Right renal cortex interstitium (tissue), 3 donors: ENCODE measurements at regions not wholly inside any gene's neighbourhood (a gene's known extent, or its start where the extent isn't known, plus 50 kb on each side); places are given as distances from the start of the nearest gene placed in this dataset.
"Not testable (repeated sequence)": the region's sequence is repeated elsewhere in the genome, so short reads cannot be mapped to it uniquely, and the experiment has no call there.

Source experiments
- DNase-seq, 3 donors: peaks; one replicate each; pipeline ENCODE4 v3.0.0-alpha.2; 2013; ENCODE audit warnings: low read depth in 3 of 3, low spot score in 2 of 3

- no peak for DNase-seq
Observed at GRCh38 chr13:60721063-60721462, 324.0 kb downstream of the TDRD3 start.

- no peak for DNase-seq
Observed at GRCh38 chr13:60720590-60720989, 323.6 kb downstream of the TDRD3 start.

- no peak for DNase-seq
Observed at GRCh38 chr13:60716313-60716712, 319.3 kb downstream of the TDRD3 start.

- no peak for DNase-seq
Observed at GRCh38 chr13:60707878-60708277, 310.9 kb downstream of the TDRD3 start.

- no peak for DNase-seq
Observed at GRCh38 chr13:60701895-60702294, 304.9 kb downstream of the TDRD3 start.

GRCh38 chr13:60700994-60701393 is 304.0 kb downstream of the TDRD3 start:
- DNase-seq, result no peak

- no peak for DNase-seq
Observed at GRCh38 chr13:60699636-60700035, 302.6 kb downstream of the TDRD3 start.

GRCh38 chr13:60696602-60697001 is 299.6 kb downstream of the TDRD3 start:
- no peak for DNase-seq

- no peak for DNase-seq
Observed at GRCh38 chr13:60691268-60691667, 294.2 kb downstream of the TDRD3 start.

GRCh38 chr13:60690604-60691003 is 293.6 kb downstream of the TDRD3 start:
- no peak for DNase-seq

GRCh38 chr13:60689571-60689970 is 292.6 kb downstream of the TDRD3 start:
- DNase-seq, result no peak

GRCh38 chr13:60689076-60689475 is 292.1 kb downstream of the TDRD3 start:
- no peak for DNase-seq

- DNase-seq, result peak in 1 of 3 donors; percentile 12
Observed at GRCh38 chr13:60679928-60680694, 283.1 kb downstream of the TDRD3 start.

- no peak for DNase-seq
Observed at GRCh38 chr13:60679131-60679530, 282.1 kb downstream of the TDRD3 start.

- DNase-seq, result no peak
Observed at GRCh38 chr13:60671386-60671785, 274.4 kb downstream of the TDRD3 start.

GRCh38 chr13:60663788-60664187 is 266.8 kb downstream of the TDRD3 start:
- no peak for DNase-seq

GRCh38 chr13:60662595-60662994 is 265.6 kb downstream of the TDRD3 start:
- no peak for DNase-seq

GRCh38 chr13:60661521-60661920 is 264.5 kb downstream of the TDRD3 start:
- no peak for DNase-seq

GRCh38 chr13:60657586-60657985 is 260.6 kb downstream of the TDRD3 start:
- DNase-seq, result not testable (repeated sequence)

- peak in 1 of 3 donors; percentile 36 for DNase-seq
Observed at GRCh38 chr13:60655256-60655655, 258.2 kb downstream of the TDRD3 start.

GRCh38 chr13:60654415-60654814 is 257.4 kb downstream of the TDRD3 start:
- peak in 1 of 3 donors; percentile 19 for DNase-seq

GRCh38 chr13:60647547-60647946 is 250.5 kb downstream of the TDRD3 start:
- no peak for DNase-seq

- peak in 1 of 3 donors; percentile 8 for DNase-seq
Observed at GRCh38 chr13:60646620-60647019, 249.6 kb downstream of the TDRD3 start.
